Glutamatergic neuron (in vitro differentiated cells): ENCODE measurements at regions not wholly inside any gene's neighbourhood (a gene's known extent, or its start where the extent isn't known, plus 50 kb on each side); places are given as distances from the start of the nearest gene placed in this dataset.

Experiments
- DNase-seq: peaks from one replicate; pipeline ENCODE4 v3.0.0; 2022
- H3K27ac Mint-ChIP-seq: one replicate; pipeline ENCODE4 v1.8.0; 2020; ENCODE audit warnings: mild to moderate bottlenecking, mixed read lengths, inconsistent platforms; ENCODE audit not compliant: unreplicated experiment
- H3K27me3 Mint-ChIP-seq: one replicate; pipeline ENCODE4 v1.8.0; 2020; ENCODE audit warnings: mild to moderate bottlenecking, moderate library complexity, mixed read lengths, inconsistent platforms; ENCODE audit not compliant: unreplicated experiment
- H3K36me3 Mint-ChIP-seq: one replicate; pipeline ENCODE4 v1.8.0; 2020; ENCODE audit warnings: mild to moderate bottlenecking, mixed read lengths, inconsistent platforms; ENCODE audit not compliant: unreplicated experiment
- H3K4me1 Mint-ChIP-seq: one replicate; pipeline ENCODE4 v1.8.0; 2020; ENCODE audit warnings: mild to moderate bottlenecking, low read depth, mixed read lengths, inconsistent platforms; ENCODE audit not compliant: unreplicated experiment
- H3K4me3 Mint-ChIP-seq: one replicate; pipeline ENCODE4 v1.8.0; 2020; ENCODE audit warnings: mild to moderate bottlenecking, mixed read lengths, inconsistent platforms; ENCODE audit not compliant: unreplicated experiment
- H3K9me3 Mint-ChIP-seq: one replicate; pipeline ENCODE4 v1.8.0; 2020; ENCODE audit warnings: mild to moderate bottlenecking, moderate library complexity, mixed read lengths, inconsistent platforms; ENCODE audit not compliant: unreplicated experiment
- CTCF ChIP-seq: fragments of 200-600 bp; sonication (generic); IDR thresholded peaks from one replicate; pipeline ENCODE4 v1.5.0; 2021; ENCODE audit not compliant: partially characterized antibody, unreplicated experiment

- TF ChIP-seq CTCF: no peak
- no peaks in the 10 kb centered on the region for H3K27me3 Mint-ChIP-seq
- H3K9me3 Mint-ChIP-seq: no peaks in the 10 kb centered on the region
- no peak overlapping the region for H3K27ac Mint-ChIP-seq
- H3K4me3 Mint-ChIP-seq: no peak overlapping the region
- no peak for DNase-seq
- peaks cover 5% of the 10 kb centered on the region for H3K4me1 Mint-ChIP-seq
- no peaks in the 10 kb centered on the region for H3K36me3 Mint-ChIP-seq
Measured at GRCh38 chr16:54796211-54796610, 134.5 kb upstream of the IRX5 start.

DNA sequence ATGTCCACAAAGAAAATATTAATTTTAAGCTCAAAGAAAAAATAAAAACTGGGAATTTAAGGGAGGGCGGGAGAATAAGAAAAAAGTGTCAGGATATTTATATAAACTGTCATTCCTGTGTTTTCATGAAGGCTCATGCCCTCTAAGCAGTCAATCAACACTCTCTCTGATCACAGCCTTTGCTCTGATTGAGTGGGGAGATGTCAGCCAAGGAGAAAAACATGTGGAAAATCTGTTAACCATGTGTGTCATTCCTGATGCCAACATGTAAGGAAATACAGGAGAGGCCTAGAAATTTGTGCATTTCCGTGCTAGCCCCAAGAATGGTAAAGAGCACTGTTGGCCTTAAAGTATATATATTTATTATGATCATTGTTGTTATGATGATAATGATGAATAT is 137.9 kb upstream of the IRX5 start:
- Mint-ChIP-seq H3K4me1 (no peaks in the 10 kb centered on the region), H3K27ac (no peak overlapping the region), H3K27me3 (no peaks in the 10 kb centered on the region), H3K9me3 (no peaks in the 10 kb centered on the region), H3K36me3 (peaks cover 2% of the 10 kb centered on the region), H3K4me3 (no peak overlapping the region)
- no peak for TF ChIP-seq CTCF
- no peak for DNase-seq

GRCh38 chr16:54787045-54787444 is 143.6 kb upstream of the IRX5 start:
- Mint-ChIP-seq H3K36me3 (peaks cover 27% of the 10 kb centered on the region), H3K4me1 (no peaks in the 10 kb centered on the region), H3K27me3 (no peaks in the 10 kb centered on the region), H3K27ac (no peak overlapping the region), H3K9me3 (peaks cover 6% of the 10 kb centered on the region), H3K4me3 (no peak overlapping the region)
- no peak for DNase-seq
- no peak for TF ChIP-seq CTCF

GRCh38 chr16:54783980-54784379 is 146.7 kb upstream of the IRX5 start:
- TF ChIP-seq CTCF: no peak
- Mint-ChIP-seq H3K36me3 (peaks cover 27% of the 10 kb centered on the region), H3K4me1 (peaks cover 1% of the 10 kb centered on the region), H3K27ac (no peak overlapping the region), H3K9me3 (peaks cover 6% of the 10 kb centered on the region), H3K4me3 (no peak overlapping the region), H3K27me3 (peaks cover 3% of the 10 kb centered on the region)
- no peak for DNase-seq

- no peak for TF ChIP-seq CTCF
- no peak overlapping the region for H3K27ac Mint-ChIP-seq
- no peak overlapping the region for H3K4me3 Mint-ChIP-seq
Measured at GRCh38 chr16:54783226-54783625, 147.4 kb upstream of the IRX5 start.

More at GRCh38 chr16:54783226-54783625, 147.4 kb upstream of the IRX5 start:
- peaks cover 6% of the 10 kb centered on the region for H3K9me3 Mint-ChIP-seq
- no peak for DNase-seq
- peaks cover 1% of the 10 kb centered on the region for H3K4me1 Mint-ChIP-seq
- peaks cover 3% of the 10 kb centered on the region for H3K27me3 Mint-ChIP-seq
- H3K36me3 Mint-ChIP-seq: peaks cover 27% of the 10 kb centered on the region
